OCI-LY3 (cell line): ENCODE measurements at regions not wholly inside any gene's neighbourhood (a gene's known extent, or its start where the extent isn't known, plus 50 kb on each side); places are given as distances from the start of the nearest gene placed in this dataset.

Experiments
- EZH2phosphoT487 ChIP-seq: fragments of 200-600 bp; shearing (Covaris generic); IDR thresholded peaks from 2 replicates; pipeline ENCODE4 v1.6.1; 2018; ENCODE audit warnings: antibody characterized with exemption, mixed run types, low read depth
- TF ChIP-seq, protein P1 (sequence below): fragments of 200-600, 300-600 bp; sonication (generic); IDR thresholded peaks from 2 replicates; pipeline ENCODE4 v1.5.1; 2014; ENCODE audit warnings: antibody characterized with exemption, low read length, low read depth

DNA sequence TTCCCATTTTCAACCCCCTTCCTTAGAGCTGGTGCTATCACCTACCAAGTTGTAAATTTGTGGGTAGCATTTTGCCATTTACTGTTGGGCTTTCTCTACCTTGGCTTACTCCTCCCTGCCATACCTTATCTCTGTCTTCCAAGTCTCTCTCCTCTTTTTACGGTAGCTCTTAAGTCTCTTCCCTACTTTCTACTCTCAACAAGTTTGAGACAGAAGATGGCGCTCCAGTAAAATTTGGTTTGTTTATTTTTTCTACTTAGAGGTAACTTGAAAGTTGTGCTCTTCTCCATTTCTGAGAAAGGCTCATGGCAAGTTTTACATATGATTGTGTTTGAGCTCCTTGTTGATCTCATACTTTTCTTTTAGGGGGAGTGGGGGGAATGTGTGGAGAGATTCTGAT lies 1508.1 kb downstream of the TECRL start:
- TF ChIP-seq, protein P1, sequence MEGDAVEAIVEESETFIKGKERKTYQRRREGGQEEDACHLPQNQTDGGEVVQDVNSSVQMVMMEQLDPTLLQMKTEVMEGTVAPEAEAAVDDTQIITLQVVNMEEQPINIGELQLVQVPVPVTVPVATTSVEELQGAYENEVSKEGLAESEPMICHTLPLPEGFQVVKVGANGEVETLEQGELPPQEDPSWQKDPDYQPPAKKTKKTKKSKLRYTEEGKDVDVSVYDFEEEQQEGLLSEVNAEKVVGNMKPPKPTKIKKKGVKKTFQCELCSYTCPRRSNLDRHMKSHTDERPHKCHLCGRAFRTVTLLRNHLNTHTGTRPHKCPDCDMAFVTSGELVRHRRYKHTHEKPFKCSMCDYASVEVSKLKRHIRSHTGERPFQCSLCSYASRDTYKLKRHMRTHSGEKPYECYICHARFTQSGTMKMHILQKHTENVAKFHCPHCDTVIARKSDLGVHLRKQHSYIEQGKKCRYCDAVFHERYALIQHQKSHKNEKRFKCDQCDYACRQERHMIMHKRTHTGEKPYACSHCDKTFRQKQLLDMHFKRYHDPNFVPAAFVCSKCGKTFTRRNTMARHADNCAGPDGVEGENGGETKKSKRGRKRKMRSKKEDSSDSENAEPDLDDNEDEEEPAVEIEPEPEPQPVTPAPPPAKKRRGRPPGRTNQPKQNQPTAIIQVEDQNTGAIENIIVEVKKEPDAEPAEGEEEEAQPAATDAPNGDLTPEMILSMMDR = no peak
- no peak for TF ChIP-seq EZH2phosphoT487
